ENCODE measurements at regions not wholly inside any gene's neighbourhood (a gene's known extent, or its start where the extent isn't known, plus 50 kb on each side); places are given as distances from the start of the nearest gene placed in this dataset.
A peak's percentile ranks its signal among the peaks of the same experiment; 100 is the strongest.

- Histone ChIP-seq H3K9me3 (peaks cover 0 to 15% (median 8%) of the 10 kb centered on the region in 4 donors), H3K27me3 (no peaks in the 10 kb centered on the region), H3K27ac (replicated peaks in 1 of 4) (no peak overlapping the region), H3K4me3 (no peak overlapping the region), H3K36me3 (no peaks in the 10 kb centered on the region), H3K4me1 (peaks cover 0 to 2% (median 0%) of the 10 kb centered on the region in 4 donors)
- intact Hi-C loops (cut with DNase I): no loop called here
- DNase-seq (ENCODE audit: extremely low spot score): peak; percentile 70
- WGBS: 65% methylated on average over 3 of the region's 3 CpGs
- TF ChIP-seq EP300 (IDR thresholded peaks at IDR 0.05): no peak
- TF ChIP-seq POLR2AphosphoS5 (IDR thresholded peaks at IDR 0.05): no peak
- no peak for TF ChIP-seq CTCF (IDR thresholded peaks at IDR 0.05)
- no peak for TF ChIP-seq POLR2A (IDR thresholded peaks at IDR 0.05; ENCODE audit: low read depth)
Observed at GRCh38 chr6:165863801-165864200, 200.8 kb upstream of the PDE10A start.

- no peaks in the 10 kb centered on the region for H3K27me3 ChIP-seq
- DNase-seq (ENCODE audit: extremely low spot score): peak; percentile 17
- H3K4me3 ChIP-seq: no peak overlapping the region
- intact Hi-C loops (cut with DNase I): no loop called here
- no peaks in the 10 kb centered on the region for H3K36me3 ChIP-seq
- TF ChIP-seq CTCF (IDR thresholded peaks at IDR 0.05) (no peak), POLR2A (IDR thresholded peaks at IDR 0.05; ENCODE audit: low read depth) (no peak), POLR2AphosphoS5 (IDR thresholded peaks at IDR 0.05) (no peak), EP300 (IDR thresholded peaks at IDR 0.05) (no peak)
- no peak overlapping the region for H3K27ac ChIP-seq (replicated peaks in 1 of 4)
- H3K9me3 ChIP-seq: peaks cover 0 to 15% (median 8%) of the 10 kb centered on the region in 4 donors
- WGBS: 86% methylated on average over 4 of the region's 4 CpGs
- H3K4me1 ChIP-seq: peaks cover 0 to 7% (median 0%) of the 10 kb centered on the region in 4 donors
Observed at GRCh38 chr6:165862813-165863212, 199.8 kb upstream of the PDE10A start.

- Histone ChIP-seq H3K27ac (replicated peaks in 1 of 4) (no peak overlapping the region), H3K4me3 (no peak overlapping the region), H3K36me3 (no peaks in the 10 kb centered on the region), H3K9me3 (peaks cover 0 to 13% (median 4%) of the 10 kb centered on the region in 4 donors), H3K4me1 (peaks cover 0 to 17% (median 3%) of the 10 kb centered on the region in 4 donors), H3K27me3 (no peaks in the 10 kb centered on the region)
- peak; percentile 91 for DNase-seq (ENCODE audit: extremely low spot score)
- no peak for TF ChIP-seq CTCF (IDR thresholded peaks at IDR 0.05)
- TF ChIP-seq EP300 (IDR thresholded peaks at IDR 0.05): no peak
- TF ChIP-seq POLR2A (IDR thresholded peaks at IDR 0.05; ENCODE audit: low read depth): no peak
- TF ChIP-seq POLR2AphosphoS5 (IDR thresholded peaks at IDR 0.05): no peak
- 62% methylated on average over 6 of the region's 6 CpGs for WGBS
- intact Hi-C loops (cut with DNase I): no loop called here
Observed at GRCh38 chr6:165861226-165861625, 198.2 kb upstream of the PDE10A start.

GRCh38 chr6:165858586-165858985, 195.5 kb upstream of the PDE10A start:
- no peak for DNase-seq (ENCODE audit: extremely low spot score)
- Histone ChIP-seq H3K4me1 (peaks cover 8 to 28% (median 14%) of the 10 kb centered on the region in 4 donors), H3K27me3 (peaks cover 0 to 19% (median 14%) of the 10 kb centered on the region in 4 donors), H3K36me3 (no peaks in the 10 kb centered on the region), H3K27ac (replicated peaks in 1 of 4) (no peak overlapping the region), H3K4me3 (no peak overlapping the region), H3K9me3 (no peaks in the 10 kb centered on the region)
- 80% methylated on average over 1 of the region's 1 CpG for WGBS
- intact Hi-C loops (cut with DNase I): no loop called here
- TF ChIP-seq CTCF (IDR thresholded peaks at IDR 0.05): peak in 1 of 3 experiments; percentile 9
- TF ChIP-seq POLR2A (IDR thresholded peaks at IDR 0.05; ENCODE audit: low read depth): no peak
- TF ChIP-seq EP300 (IDR thresholded peaks at IDR 0.05): no peak
- TF ChIP-seq POLR2AphosphoS5 (IDR thresholded peaks at IDR 0.05): no peak

- Histone ChIP-seq H3K27me3 (peaks cover 0 to 30% (median 16%) of the 10 kb centered on the region in 4 donors), H3K36me3 (no peaks in the 10 kb centered on the region), H3K4me1 (peaks cover 8 to 28% (median 14%) of the 10 kb centered on the region in 4 donors), H3K9me3 (no peaks in the 10 kb centered on the region), H3K27ac (replicated peaks in 1 of 4) (no peak overlapping the region), H3K4me3 (no peak overlapping the region)
- intact Hi-C loops (cut with DNase I): no loop called here
- peak; percentile 74 for DNase-seq (ENCODE audit: extremely low spot score)
- TF ChIP-seq EP300 (IDR thresholded peaks at IDR 0.05): no peak
- TF ChIP-seq CTCF (IDR thresholded peaks at IDR 0.05): no peak
- TF ChIP-seq POLR2AphosphoS5 (IDR thresholded peaks at IDR 0.05): no peak
- no peak for TF ChIP-seq POLR2A (IDR thresholded peaks at IDR 0.05; ENCODE audit: low read depth)
- WGBS: 91% methylated on average over 5 of the region's 5 CpGs
Observed at GRCh38 chr6:165855856-165856255, 192.8 kb upstream of the PDE10A start.

Measured in esophagus muscularis mucosa (tissue), 4 donors.